OCI-LY1 (cell line): ENCODE measurements at regions not wholly inside any gene's neighbourhood (a gene's known extent, or its start where the extent isn't known, plus 50 kb on each side); places are given as distances from the start of the nearest gene placed in this dataset.

Experiments
- H2AFZ ChIP-seq: fragments of 200-600 bp; sonication (generic), shearing (Covaris generic); 2 replicates; pipeline ENCODE4 v1.6.0; 2014; ENCODE audit warnings: antibody characterized with exemption, mild to moderate bottlenecking, low read length
- H3F3A ChIP-seq: fragments of 200-600 bp; sonication (generic), shearing (Covaris generic); 2 replicates; pipeline ENCODE4 v1.6.0; 2014; ENCODE audit warnings: mild to moderate bottlenecking, antibody characterized with exemption, low read length, moderate library complexity; ENCODE audit not compliant: insufficient read depth
- H3K27ac ChIP-seq: fragments of 200-600 bp; sonication (generic); 2 replicates; pipeline ENCODE4 v1.5.1; 2014; ENCODE audit warnings: low read length, mixed run types, mild to moderate bottlenecking, low read depth; ENCODE audit not compliant: poor library complexity, severe bottlenecking
- H3K27me3 ChIP-seq: fragments of 200-600 bp; sonication (generic); 2 replicates; pipeline ENCODE4 v1.6.0; 2014; ENCODE audit warnings: antibody characterized with exemption, mild to moderate bottlenecking, low read length, moderate library complexity; ENCODE audit not compliant: insufficient read depth
- H3K36me3 ChIP-seq: fragments of 200-600 bp; sonication (generic); 2 replicates; pipeline ENCODE4 v1.6.1; 2014; ENCODE audit warnings: mild to moderate bottlenecking, antibody characterized with exemption, low read length, moderate library complexity, mixed read lengths; ENCODE audit not compliant: insufficient read depth
- H3K4me1 ChIP-seq: fragments of 200-600 bp; sonication (generic); 2 replicates; pipeline ENCODE4 v1.5.1; 2014; ENCODE audit warnings: mild to moderate bottlenecking, low read length, moderate library complexity; ENCODE audit not compliant: insufficient read depth, severe bottlenecking
- H3K4me2 ChIP-seq: fragments of 200-600 bp; sonication (generic), shearing (Covaris generic); 2 replicates; pipeline ENCODE4 v1.6.1; 2014; ENCODE audit warnings: low read length
- H3K4me3 ChIP-seq: fragments of 200-600 bp; sonication (generic); 2 replicates; pipeline ENCODE4 v1.5.1; 2014; ENCODE audit warnings: low read length, low read depth, mild to moderate bottlenecking, mixed read lengths; ENCODE audit not compliant: poor library complexity, severe bottlenecking
- H3K79me2 ChIP-seq: fragments of 200-600 bp; shearing (Covaris generic); 2 replicates; pipeline ENCODE4 v1.6.1; 2016; ENCODE audit warnings: mixed run types, low read length, mixed read lengths; ENCODE audit not compliant: insufficient read depth
- H3K9ac ChIP-seq: fragments of 200-600 bp; sonication (generic), shearing (Covaris generic); 2 replicates; pipeline ENCODE4 v1.6.1; 2014; ENCODE audit warnings: mild to moderate bottlenecking, low read length, mixed read lengths
- H3K9me2 ChIP-seq: fragments of 200-600 bp; sonication (generic), shearing (Covaris generic); 2 replicates; pipeline ENCODE4 v1.6.1; 2014; ENCODE audit warnings: low read depth, mild to moderate bottlenecking, low read length, mixed read lengths
- H3K9me3 ChIP-seq: fragments of 200-600 bp; shearing (Covaris generic); 2 replicates; pipeline ENCODE4 v1.6.1; 2014; ENCODE audit warnings: low read length, mixed read lengths
- H4K20me1 ChIP-seq: fragments of 200-600 bp; sonication (generic), shearing (Covaris generic); 2 replicates; pipeline ENCODE4 v1.6.0; 2016; ENCODE audit warnings: mild to moderate bottlenecking, low read length; ENCODE audit not compliant: insufficient read depth
- EZH2 ChIP-seq: fragments of 200-600 bp; sonication (generic), shearing (Covaris generic); IDR thresholded peaks from 2 replicates; pipeline ENCODE4 v1.8.0; 2017; ENCODE audit warnings: borderline replicate concordance, mixed run types, mild to moderate bottlenecking, antibody characterized with exemption, low read length, moderate library complexity, mixed read lengths
- TF ChIP-seq, protein P1 (sequence below): fragments of 200-600 bp; sonication (generic), shearing (Covaris generic); IDR thresholded peaks from 2 replicates; pipeline ENCODE4 v1.5.1; 2017; ENCODE audit warnings: mild to moderate bottlenecking, antibody characterized with exemption, low read length, moderate library complexity, mixed read lengths

DNA sequence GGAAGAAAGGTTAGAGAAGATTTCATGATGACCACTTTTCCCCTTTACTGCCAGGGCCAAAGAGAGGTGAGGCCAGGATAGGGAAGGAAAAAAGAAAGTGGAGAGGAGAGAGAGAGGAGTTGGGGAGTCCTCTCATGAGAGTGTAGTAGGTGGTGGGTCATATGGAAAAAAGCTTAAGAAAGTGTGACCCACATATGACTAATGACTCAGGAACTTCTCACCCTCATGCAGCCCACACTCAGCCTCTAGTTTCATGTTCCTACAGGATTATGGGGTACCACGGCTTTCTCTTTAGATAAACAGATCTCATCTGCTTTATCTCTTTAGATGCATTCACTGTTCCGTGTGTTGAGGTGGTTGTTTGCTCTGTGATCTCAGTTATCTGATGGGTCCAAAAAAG, 462.5 kb upstream of the IGFBP3 start:
- no peak for TF ChIP-seq EZH2
- TF ChIP-seq, protein P1, sequence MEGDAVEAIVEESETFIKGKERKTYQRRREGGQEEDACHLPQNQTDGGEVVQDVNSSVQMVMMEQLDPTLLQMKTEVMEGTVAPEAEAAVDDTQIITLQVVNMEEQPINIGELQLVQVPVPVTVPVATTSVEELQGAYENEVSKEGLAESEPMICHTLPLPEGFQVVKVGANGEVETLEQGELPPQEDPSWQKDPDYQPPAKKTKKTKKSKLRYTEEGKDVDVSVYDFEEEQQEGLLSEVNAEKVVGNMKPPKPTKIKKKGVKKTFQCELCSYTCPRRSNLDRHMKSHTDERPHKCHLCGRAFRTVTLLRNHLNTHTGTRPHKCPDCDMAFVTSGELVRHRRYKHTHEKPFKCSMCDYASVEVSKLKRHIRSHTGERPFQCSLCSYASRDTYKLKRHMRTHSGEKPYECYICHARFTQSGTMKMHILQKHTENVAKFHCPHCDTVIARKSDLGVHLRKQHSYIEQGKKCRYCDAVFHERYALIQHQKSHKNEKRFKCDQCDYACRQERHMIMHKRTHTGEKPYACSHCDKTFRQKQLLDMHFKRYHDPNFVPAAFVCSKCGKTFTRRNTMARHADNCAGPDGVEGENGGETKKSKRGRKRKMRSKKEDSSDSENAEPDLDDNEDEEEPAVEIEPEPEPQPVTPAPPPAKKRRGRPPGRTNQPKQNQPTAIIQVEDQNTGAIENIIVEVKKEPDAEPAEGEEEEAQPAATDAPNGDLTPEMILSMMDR: no peak
- no peak overlapping the region for H3K27ac ChIP-seq
- no peaks in the 10 kb centered on the region for H3K36me3 ChIP-seq
- no peak overlapping the region for H3K9ac ChIP-seq
- no peaks in the 10 kb centered on the region for H3K4me1 ChIP-seq
- H3K79me2 ChIP-seq: no peaks in the 10 kb centered on the region
- no peak overlapping the region for H2AFZ ChIP-seq
- no peaks in the 10 kb centered on the region for H3K9me3 ChIP-seq
- no peak overlapping the region for H3K4me3 ChIP-seq
- H3K27me3 ChIP-seq: no peaks in the 10 kb centered on the region
- no peak overlapping the region for H3K4me2 ChIP-seq
- no peaks in the 10 kb centered on the region for H4K20me1 ChIP-seq
- H3K9me2 ChIP-seq: no peaks in the 10 kb centered on the region
- H3F3A ChIP-seq: no peaks in the 10 kb centered on the region

DNA sequence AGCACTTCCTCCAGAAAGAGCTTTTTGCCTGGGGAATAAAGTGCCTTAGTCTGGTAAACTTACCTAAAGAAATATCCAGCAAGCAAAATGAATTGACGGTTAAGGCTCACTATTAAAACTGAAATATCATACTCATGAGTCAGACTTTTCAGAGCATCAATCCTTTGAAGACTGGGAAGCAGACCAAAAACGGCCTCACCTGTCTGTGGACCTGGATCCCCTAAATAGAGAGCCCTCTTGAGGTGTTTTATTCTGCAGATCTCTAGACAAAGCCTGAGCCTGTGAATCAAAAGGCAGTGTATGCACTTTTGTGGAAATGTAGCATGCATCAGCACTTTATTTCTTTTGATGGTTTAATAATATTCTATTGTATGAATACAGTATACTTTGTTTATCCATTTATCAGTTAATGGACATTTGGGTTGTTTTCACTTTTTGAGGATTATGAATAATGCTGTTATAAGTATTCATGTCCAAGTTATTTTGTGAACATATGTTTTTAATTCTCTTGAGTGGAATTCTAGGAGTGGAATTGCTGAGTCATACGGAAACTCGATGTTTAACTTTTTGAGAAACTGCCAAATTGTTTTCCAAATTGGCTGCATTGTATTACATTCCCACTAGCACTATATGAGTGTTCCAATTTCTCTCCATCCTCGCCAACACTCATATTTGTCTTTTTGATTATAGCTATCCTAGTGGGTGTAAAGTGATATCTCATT, 449.0 kb upstream of the IGFBP3 start:
- Histone ChIP-seq H3K9me3 (no peaks in the 10 kb centered on the region), H3K4me1 (no peaks in the 10 kb centered on the region), H3K27ac (no peak overlapping the region), H3K4me3 (no peak overlapping the region), H2AFZ (no peak overlapping the region), H3K79me2 (no peaks in the 10 kb centered on the region), H3K9ac (no peak overlapping the region), H3K27me3 (0 out of 2 replicates have a peak, but pooled peaks cover 3% of the 10 kb centered on the region), H3K4me2 (no peak overlapping the region), H3K9me2 (no peaks in the 10 kb centered on the region), H3K36me3 (no peaks in the 10 kb centered on the region), H3F3A (no peaks in the 10 kb centered on the region), H4K20me1 (no peaks in the 10 kb centered on the region)
- TF ChIP-seq, protein P1: no peak
- no peak for TF ChIP-seq EZH2

DNA sequence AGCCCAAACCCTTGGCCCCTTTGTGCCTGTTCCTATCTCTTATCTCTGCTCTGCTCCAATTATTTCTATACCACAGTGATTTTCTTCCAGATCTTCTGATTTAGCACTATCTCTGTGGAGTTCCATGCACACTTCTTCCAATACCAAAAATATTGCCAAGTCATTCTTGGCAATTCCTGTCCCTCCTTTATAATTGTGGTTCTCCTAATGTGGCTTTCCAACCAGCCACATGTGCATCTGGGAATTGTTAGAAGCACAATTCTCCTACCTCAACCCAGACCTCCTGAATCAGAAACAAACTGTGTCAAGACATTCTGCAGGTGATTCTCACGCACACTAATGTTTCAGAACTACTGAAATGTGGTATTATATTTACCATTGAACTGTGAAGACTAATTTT, 447.8 kb upstream of the IGFBP3 start:
- no peaks in the 10 kb centered on the region for H3F3A ChIP-seq
- no peak overlapping the region for H3K9ac ChIP-seq
- no peak overlapping the region for H2AFZ ChIP-seq
- 0 out of 2 replicates have a peak, but pooled peaks cover 3% of the 10 kb centered on the region for H3K27me3 ChIP-seq
- H3K4me3 ChIP-seq: no peak overlapping the region
- TF ChIP-seq EZH2: no peak
- TF ChIP-seq, protein P1: no peak
- H3K27ac ChIP-seq: no peak overlapping the region
- no peaks in the 10 kb centered on the region for H3K9me2 ChIP-seq
- H3K36me3 ChIP-seq: no peaks in the 10 kb centered on the region
- no peak overlapping the region for H3K4me2 ChIP-seq
- no peaks in the 10 kb centered on the region for H3K4me1 ChIP-seq
- no peaks in the 10 kb centered on the region for H3K9me3 ChIP-seq
- no peaks in the 10 kb centered on the region for H3K79me2 ChIP-seq
- no peaks in the 10 kb centered on the region for H4K20me1 ChIP-seq
